DMS114 treated with DMSO at 0.1 percent for 48 hours (cell line): ENCODE measurements at regions not wholly inside any gene's neighbourhood (a gene's known extent, or its start where the extent isn't known, plus 50 kb on each side); places are given as distances from the start of the nearest gene placed in this dataset.
"Not testable (repeated sequence)": the region's sequence is repeated elsewhere in the genome, so short reads cannot be mapped to it uniquely, and the experiment has no call there.

Source experiments
- DNase-seq: peaks from one replicate; lab custom pipeline; 2025; ENCODE audit not compliant: unreplicated experiment; lab: John Stamatoyannopoulos, UW

- no peak for DNase-seq
These were observed 350.9 kb downstream of the C12orf75 start for GRCh38 chr12:105681341-105681740.

DNA sequence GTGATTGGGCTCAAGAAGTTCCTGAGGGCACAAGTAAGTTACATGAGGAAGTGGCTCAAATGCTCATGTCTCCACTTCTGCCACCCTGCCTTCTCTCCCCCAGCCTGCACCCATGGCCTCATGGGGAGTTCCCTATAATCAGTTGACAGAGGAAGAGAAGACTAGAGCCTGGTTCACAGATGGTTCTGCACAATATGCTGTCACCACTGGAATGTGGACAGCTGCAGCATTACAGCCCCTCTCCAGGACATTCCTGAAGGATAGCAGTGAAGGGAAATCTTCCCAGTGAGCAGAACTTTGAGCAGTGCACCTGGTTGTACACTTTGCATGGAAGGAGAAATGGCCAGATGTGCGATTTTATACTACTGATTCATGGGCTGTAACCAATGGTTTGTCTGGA is 352.3 kb downstream of the C12orf75 start:
- DNase-seq = not testable (repeated sequence)

GRCh38 chr12:105683836-105684235 is 353.3 kb downstream of the C12orf75 start:
- DNase-seq = not testable (repeated sequence)

GRCh38 chr12:105698075-105698474 is 367.6 kb downstream of the C12orf75 start:
- DNase-seq = no peak

DNA sequence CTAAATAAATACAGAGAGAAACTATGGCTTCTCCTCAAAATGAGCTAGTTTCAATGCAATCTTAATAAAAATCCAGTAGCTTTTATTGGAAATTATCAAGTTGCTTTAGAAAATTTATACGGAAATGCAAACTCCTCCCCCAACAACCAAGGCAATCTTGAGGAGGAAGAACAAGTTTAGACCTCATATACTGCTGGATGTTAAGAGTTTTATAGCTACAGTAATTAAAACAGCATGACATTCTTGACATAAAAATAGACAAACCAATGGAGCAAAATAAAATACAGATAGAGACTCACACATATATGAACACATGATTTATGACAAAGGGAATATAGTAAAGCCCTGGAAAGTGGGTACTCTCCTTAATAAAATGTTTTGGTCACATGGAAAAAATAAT is 368.7 kb downstream of the C12orf75 start:
- no peak for DNase-seq

GRCh38 chr12:105704787-105705186 is 374.3 kb downstream of the C12orf75 start:
- no peak for DNase-seq

DNA sequence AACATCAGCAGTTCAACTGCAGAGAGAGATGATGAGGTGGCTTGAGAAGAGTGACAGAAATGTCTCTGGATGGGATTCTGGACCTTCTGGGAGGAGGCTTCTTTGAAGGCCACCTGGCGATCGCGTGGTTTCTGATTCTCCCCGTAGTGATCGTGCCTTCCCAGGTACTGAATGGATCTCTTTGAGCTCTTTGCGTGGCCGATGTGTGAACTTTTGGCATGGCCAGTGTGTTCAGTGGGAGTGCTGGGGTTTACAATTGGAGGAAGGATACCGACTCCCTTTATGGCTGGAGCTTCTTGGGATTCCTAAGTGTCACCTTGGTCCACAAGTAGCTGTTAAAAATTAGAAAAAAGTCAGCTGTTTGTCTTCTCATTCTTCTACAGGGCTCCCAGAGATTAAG is 374.7 kb downstream of the C12orf75 start:
- DNase-seq = no peak

DNA sequence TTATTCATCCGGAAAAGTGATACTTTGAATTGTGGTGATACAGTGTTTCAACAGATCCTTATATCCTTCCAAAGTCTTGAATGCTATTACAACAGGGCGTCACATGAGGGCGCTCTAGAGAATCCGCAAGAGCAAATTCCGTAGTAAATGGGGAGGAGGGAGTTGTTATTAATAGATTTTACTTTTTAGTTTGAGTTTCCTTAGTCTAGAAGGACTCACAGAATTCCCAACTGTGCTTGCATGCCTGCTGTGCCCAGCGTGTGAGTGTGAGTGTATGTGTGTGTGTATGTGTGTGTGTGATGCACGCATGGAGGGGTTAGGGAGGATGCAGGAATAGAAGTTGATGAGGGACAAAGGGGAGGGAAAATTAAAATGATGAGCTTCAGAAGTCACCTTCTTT is 375.3 kb downstream of the C12orf75 start:
- peak; percentile 5 for DNase-seq

DNA sequence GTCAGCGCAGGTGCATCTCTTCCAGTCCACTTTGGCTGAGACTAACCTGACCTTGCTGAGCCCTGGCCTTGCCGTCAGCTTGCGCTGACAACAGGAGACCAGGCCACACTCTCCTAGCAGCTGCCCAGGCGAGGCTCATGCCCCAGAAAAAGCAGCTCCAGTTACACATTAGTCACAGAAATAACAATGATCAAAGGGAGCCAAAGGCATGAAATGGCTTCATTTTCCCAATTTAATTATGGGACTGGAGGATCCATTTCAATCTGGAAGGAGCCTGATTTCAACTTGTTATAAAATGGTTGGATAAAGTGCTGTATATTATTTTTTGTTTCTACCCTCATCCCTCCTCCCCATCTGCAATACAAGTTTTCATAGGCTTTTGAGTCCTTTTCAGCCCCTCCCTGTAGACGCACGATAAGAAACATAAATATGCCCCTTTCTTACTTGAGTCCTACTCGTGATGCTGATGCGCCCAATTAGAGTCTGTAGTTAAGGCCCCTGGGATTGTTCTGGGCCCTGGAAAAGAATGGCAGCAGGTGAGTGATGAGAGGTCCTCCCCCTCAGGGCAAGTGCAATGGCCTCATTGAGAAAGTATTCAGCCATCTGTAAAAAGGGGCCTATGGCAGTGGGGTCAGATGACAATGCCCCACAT is 376.0 kb downstream of the C12orf75 start:
- no peak for DNase-seq

GRCh38 chr12:105706973-105707334 is 376.5 kb downstream of the C12orf75 start:
- no peak for DNase-seq

DNA sequence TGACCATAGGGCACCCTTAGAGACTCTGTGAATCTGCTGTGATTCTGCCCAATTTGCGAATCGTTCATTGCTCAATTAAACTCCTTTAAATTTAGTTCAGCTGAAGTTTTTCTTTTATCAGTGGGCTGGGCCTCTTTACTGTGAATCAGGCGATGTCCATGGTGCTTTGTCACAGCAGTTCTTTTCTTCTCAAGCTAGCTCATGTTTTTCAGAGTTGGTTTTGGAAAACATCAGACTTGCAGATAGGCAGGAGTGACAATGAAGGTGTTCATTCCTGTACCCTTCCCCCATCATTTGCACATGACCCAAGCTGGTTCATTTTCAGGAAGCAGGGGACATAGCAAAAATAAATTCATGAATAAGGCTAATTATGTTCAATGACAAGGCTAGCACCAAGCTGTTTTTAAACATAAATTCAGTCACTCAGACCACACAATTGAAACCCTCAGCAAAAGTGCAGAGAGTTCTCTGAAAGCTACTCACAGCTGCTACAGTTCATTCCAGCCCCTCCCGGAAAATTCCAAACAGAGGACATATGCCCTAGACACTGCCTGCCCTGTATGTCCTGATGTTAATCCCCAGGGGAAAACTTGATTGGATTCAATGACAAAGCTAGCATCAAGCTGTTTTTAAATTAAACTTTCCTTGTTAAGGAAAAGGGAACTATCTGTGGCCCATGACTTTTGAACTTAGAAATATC is 383.3 kb downstream of the C12orf75 start:
- no peak for DNase-seq

DNA sequence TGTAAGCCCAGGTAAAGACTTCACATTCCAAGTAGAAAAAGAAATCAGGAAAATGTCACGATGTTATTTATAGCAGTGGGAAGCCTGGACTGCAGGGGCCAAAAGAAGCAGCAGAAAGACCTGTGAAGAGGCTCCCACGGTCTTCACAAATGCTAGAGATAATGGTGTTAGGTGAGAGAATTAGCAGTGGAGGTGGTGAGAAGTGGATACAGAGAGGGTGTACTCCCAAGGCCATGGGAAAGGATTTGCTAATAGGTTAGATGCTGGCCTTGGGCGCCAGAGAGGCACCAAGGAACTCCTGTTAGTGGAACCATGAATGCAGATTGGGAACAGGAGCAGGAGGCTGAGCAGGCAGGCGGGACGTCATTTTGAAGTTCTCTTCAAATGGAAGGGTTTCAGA is 386.1 kb downstream of the C12orf75 start:
- no peak for DNase-seq

DNA sequence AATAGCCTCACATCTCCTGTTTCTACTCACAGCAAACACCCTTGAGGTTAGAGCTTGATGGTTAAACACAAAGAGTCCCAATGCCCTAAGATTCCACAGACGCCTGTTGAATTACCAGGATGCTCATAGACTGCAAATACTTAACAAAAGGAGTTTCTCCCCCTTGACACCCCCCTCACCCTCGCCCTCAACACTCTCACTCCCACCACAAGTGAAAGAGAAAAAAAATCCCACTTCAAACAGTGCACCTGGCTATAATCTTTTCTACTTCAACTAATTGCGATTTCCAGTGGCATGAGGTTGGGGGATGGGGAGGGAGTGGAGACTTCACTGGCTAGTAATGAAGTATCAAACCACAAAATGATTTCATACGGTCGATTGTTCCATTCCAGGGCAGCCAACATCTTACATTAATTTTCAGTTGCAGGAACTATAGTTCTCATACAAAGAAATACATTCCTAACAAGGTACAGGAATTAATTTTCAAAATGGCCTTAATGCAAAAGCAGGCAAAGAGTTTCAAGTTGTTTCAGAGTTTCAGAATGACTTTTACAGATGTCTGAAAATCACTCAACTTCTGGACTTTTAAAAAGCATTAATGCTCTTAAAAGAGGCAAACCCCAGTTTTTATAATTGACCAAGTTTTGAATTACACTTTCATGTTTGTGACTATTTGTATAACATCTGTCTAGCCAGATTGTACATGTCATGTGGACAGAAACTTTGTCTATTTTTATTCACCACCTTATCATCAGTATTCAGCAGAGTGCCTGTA is 390.7 kb downstream of the C12orf75 start:
- no peak for DNase-seq

DNA sequence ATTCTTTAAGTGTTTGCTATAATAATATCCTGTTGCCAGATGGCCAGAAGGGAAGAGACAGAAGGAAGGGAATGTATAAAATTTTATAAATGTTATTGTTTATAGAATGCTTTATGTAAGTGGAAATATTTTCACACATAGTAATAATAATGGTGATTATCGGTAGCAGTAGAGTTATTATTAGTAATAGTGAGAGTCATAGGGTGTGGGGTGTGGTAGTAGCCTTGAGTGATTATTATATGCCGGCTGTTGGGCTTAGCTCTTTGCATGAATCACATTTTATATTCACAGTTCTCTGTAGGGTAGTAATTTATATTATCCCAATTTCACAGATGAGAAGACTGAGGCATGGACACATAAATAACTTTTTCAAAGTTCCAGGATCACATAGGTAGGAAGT is 391.4 kb downstream of the C12orf75 start:
- DNase-seq = no peak

DNA sequence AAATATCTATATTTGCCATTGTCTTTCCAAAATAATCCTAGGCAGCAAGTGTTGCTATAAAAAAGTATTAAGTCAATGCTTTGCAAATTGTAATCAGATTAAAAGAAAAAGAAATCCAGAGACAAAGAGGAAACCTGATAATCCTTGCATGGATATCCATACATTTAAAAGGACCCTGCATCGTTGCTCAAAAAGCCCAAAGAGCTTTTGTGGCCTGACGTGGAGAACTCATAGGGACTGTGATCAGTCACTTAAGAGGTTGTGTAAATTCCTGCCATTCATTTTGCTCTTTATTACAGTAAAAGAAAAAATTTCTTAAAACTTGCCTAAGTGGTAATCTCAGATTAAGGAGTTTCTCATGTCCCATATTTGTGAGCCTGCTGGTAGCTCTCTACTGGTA is 392.6 kb downstream of the C12orf75 start:
- no peak for DNase-seq

GRCh38 chr12:105723494-105723893 is 393.0 kb downstream of the C12orf75 start:
- no peak for DNase-seq

GRCh38 chr12:105724641-105725040 is 394.1 kb downstream of the C12orf75 start:
- no peak for DNase-seq

GRCh38 chr12:105725054-105725453 is 394.6 kb downstream of the C12orf75 start:
- DNase-seq = no peak

- no peak for DNase-seq
These were observed 398.8 kb downstream of the C12orf75 start for GRCh38 chr12:105729181-105729771.

- DNase-seq = no peak
These were observed 399.4 kb downstream of the C12orf75 start for GRCh38 chr12:105729926-105730325.

- DNase-seq = no peak
These were observed 403.1 kb downstream of the C12orf75 start for GRCh38 chr12:105733579-105733978.

- no peak for DNase-seq
These were observed 402.3 kb downstream of the NUAK1 start for GRCh38 chr12:105736498-105736897.
